ENCODE measurements at regions not wholly inside any gene's neighbourhood (a gene's known extent, or its start where the extent isn't known, plus 50 kb on each side); places are given as distances from the start of the nearest gene placed in this dataset.

DNA sequence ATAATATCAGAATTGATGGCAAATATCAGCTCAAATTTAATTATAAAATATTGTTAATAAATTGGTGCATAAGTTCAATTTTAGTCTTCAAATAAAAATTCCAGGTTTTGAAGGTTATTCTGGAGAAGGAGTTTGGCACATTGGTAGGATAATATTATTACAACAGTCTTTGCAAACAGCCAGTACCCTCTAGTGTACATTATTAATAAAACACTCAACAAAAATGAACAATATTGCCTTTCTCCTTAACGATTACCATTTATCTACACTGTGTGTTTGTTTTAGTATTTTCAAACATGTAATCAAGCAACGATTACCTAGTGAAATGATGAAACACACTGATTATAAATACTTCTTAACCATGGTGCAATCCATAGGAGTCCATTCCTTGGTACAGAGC lies 334.0 kb upstream of the FSIP2 start:
- TF ChIP-seq, protein P1, sequence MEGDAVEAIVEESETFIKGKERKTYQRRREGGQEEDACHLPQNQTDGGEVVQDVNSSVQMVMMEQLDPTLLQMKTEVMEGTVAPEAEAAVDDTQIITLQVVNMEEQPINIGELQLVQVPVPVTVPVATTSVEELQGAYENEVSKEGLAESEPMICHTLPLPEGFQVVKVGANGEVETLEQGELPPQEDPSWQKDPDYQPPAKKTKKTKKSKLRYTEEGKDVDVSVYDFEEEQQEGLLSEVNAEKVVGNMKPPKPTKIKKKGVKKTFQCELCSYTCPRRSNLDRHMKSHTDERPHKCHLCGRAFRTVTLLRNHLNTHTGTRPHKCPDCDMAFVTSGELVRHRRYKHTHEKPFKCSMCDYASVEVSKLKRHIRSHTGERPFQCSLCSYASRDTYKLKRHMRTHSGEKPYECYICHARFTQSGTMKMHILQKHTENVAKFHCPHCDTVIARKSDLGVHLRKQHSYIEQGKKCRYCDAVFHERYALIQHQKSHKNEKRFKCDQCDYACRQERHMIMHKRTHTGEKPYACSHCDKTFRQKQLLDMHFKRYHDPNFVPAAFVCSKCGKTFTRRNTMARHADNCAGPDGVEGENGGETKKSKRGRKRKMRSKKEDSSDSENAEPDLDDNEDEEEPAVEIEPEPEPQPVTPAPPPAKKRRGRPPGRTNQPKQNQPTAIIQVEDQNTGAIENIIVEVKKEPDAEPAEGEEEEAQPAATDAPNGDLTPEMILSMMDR (conservative IDR thresholded peaks at IDR 0.05) = peak; percentile 36
- no peak for TF ChIP-seq ZFX (IDR thresholded peaks at IDR 0.05)

Data from C4-2B (cell line).